ENCODE measurements at regions not wholly inside any gene's neighbourhood (a gene's known extent, or its start where the extent isn't known, plus 50 kb on each side); places are given as distances from the start of the nearest gene placed in this dataset.

DNA sequence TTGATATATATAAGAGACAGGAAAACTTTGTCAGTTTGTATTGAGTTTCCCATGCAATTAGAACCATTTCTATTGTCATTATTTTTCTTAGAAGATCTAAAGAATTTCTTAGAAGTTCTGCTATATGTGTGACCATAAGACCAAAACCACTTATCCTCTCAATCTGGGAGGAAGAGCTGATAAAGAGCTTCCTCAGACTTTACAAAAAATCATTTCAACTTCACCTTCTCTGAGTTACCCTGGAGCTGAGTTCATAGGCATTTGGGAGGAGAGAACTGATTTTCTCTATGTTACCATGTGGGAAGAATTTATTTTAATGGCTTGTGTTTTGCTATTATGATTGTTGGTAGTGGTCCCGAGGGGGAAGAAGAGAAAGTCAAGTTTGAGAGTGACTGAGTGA is 329.3 kb downstream of the GPD2 start:
- TF ChIP-seq EZH2 (IDR thresholded peaks at IDR 0.05; ENCODE audit: insufficient read depth, poor library complexity, severe bottlenecking) (no peak), EZH2phosphoT487 (IDR thresholded peaks at IDR 0.05; ENCODE audit: insufficient read depth, low read depth) (no peak)
